Iris pigment epithelial cell (primary cell): ENCODE measurements at regions not wholly inside any gene's neighbourhood (a gene's known extent, or its start where the extent isn't known, plus 50 kb on each side); places are given as distances from the start of the nearest gene placed in this dataset.
"Not testable (repeated sequence)": the region's sequence is repeated elsewhere in the genome, so short reads cannot be mapped to it uniquely, and the experiment has no call there.

Experiments
- DNase-seq: peaks from one replicate; pipeline ENCODE4 v3.0.0-alpha.2; 2011; ENCODE audit warnings: low read depth

GRCh38 chr5:14942212-14942611 lies 70.6 kb upstream of the ANKH start:
- DNase-seq = no peak

GRCh38 chr5:14937254-14937653 lies 65.7 kb upstream of the ANKH start:
- DNase-seq = no peak

GRCh38 chr5:14936588-14936987 lies 65.0 kb upstream of the ANKH start:
- no peak for DNase-seq

- DNase-seq = peak; percentile 11
These were observed 63.8 kb upstream of the ANKH start for GRCh38 chr5:14935341-14935740.

GRCh38 chr5:14932902-14933469 lies 61.4 kb upstream of the ANKH start:
- peak; percentile 31 for DNase-seq

GRCh38 chr5:14930486-14930885 lies 58.9 kb upstream of the ANKH start:
- peak; percentile 73 for DNase-seq

- peak; percentile 35 for DNase-seq
These were observed 57.9 kb upstream of the ANKH start for GRCh38 chr5:14929293-14930065.

GRCh38 chr5:14928661-14929060 lies 57.1 kb upstream of the ANKH start:
- DNase-seq = peak; percentile 85

GRCh38 chr5:14925326-14925725 lies 53.7 kb upstream of the ANKH start:
- peak; percentile 49 for DNase-seq

GRCh38 chr5:14922952-14923351 lies 51.4 kb upstream of the ANKH start:
- not testable (repeated sequence) for DNase-seq

GRCh38 chr5:14922456-14922855 lies 50.9 kb upstream of the ANKH start:
- no peak for DNase-seq
